ENCODE measurements at regions not wholly inside any gene's neighbourhood (a gene's known extent, or its start where the extent isn't known, plus 50 kb on each side); places are given as distances from the start of the nearest gene placed in this dataset.

GRCh38 chr1:109815809-109816174 is 52.1 kb upstream of the EPS8L3 start:
- Histone ChIP-seq H3K79me2 (ENCODE audit: insufficient read depth, low read length) (no peaks in the 10 kb centered on the region), H4K20me1 (ENCODE audit: insufficient read depth) (no peaks in the 10 kb centered on the region), H3K4me3 (replicated peaks in 1 of 2; ENCODE audit: low read depth in 1 of 2, low read length in 2 of 2) (no peak overlapping the region), H3K27ac (ENCODE audit: low read depth, low read length) (no peak overlapping the region), H3K4me1 (ENCODE audit: control insufficient read depth in 1 of 2, insufficient read depth in 2 of 2, low read length in 2 of 2) (peaks cover 0 to 1% of the 10 kb centered on the region in 2 experiments; a peak in 2 of 4 replicates), H3K9ac (ENCODE audit: low read length) (no peak overlapping the region), H2AFZ (ENCODE audit: low read depth, low read length, poor library complexity, severe bottlenecking) (no peak overlapping the region), H3K4me2 (ENCODE audit: low read length) (no peak overlapping the region), H3K9me3 (ENCODE audit: control insufficient read depth in 1 of 2, insufficient read depth in 1 of 2, low read depth in 1 of 2, low read length in 2 of 2) (peaks cover 0 to 6% of the 10 kb centered on the region in 2 experiments; a peak in 1 of 4 replicates), H3K9me2 (ENCODE audit: insufficient read depth) (no peaks in the 10 kb centered on the region), H3K36me3 (ENCODE audit: control insufficient read depth in 1 of 2, insufficient read depth in 2 of 2, low read length in 2 of 2) (no peaks in the 10 kb centered on the region), H3K27me3 (ENCODE audit: insufficient read depth, low read length) (no peaks in the 10 kb centered on the region)
- no peak for TF ChIP-seq CBX3 (IDR thresholded peaks at IDR 0.05; ENCODE audit: low read depth)
- TF ChIP-seq FOSL1 (IDR thresholded peaks at IDR 0.05; ENCODE audit: low read depth): no peak
- TF ChIP-seq CTCF (IDR thresholded peaks at IDR 0.05 in 2 of 3, conservative IDR thresholded peaks at IDR 0.05 in 1 of 3; ENCODE audit: borderline replicate concordance in 1 of 3, insufficient read depth in 1 of 3, low read depth in 2 of 3, low read length in 2 of 3): no peak
- TF ChIP-seq EZH2phosphoT487 (IDR thresholded peaks at IDR 0.05; ENCODE audit: borderline replicate concordance): no peak
- BruUV-seq (replicated peaks): no TSS peak
- ATAC-seq (no peak), DNase-seq (ENCODE audit: low read depth, low spot score) (no peak)
- RAD21 ChIA-PET (ENCODE audit: low non-redundant PET in 1 of 2, low total read pairs in 2 of 2, uncharacterized antibody in 2 of 2, unreplicated experiment in 2 of 2): no interaction called here
- POLR2A ChIA-PET: no interaction called here
- intact Hi-C loops (cut with micrococcal nuclease): no loop called here
- CTCF ChIA-PET: no interaction called here

- ATAC-seq (no peak), DNase-seq (ENCODE audit: low read depth, low spot score) (no peak)
- Histone ChIP-seq H3K9me2 (ENCODE audit: insufficient read depth) (no peaks in the 10 kb centered on the region), H3K4me2 (ENCODE audit: low read length) (no peak overlapping the region), H3K9me3 (ENCODE audit: control insufficient read depth in 1 of 2, insufficient read depth in 1 of 2, low read depth in 1 of 2, low read length in 2 of 2) (peaks cover 0 to 6% of the 10 kb centered on the region in 2 experiments; a peak in 1 of 4 replicates), H3K27me3 (ENCODE audit: insufficient read depth, low read length) (no peaks in the 10 kb centered on the region), H3K79me2 (ENCODE audit: insufficient read depth, low read length) (no peaks in the 10 kb centered on the region), H3K9ac (ENCODE audit: low read length) (no peak overlapping the region), H3K27ac (ENCODE audit: low read depth, low read length) (no peak overlapping the region), H2AFZ (ENCODE audit: low read depth, low read length, poor library complexity, severe bottlenecking) (no peak overlapping the region), H4K20me1 (ENCODE audit: insufficient read depth) (no peaks in the 10 kb centered on the region), H3K36me3 (ENCODE audit: control insufficient read depth in 1 of 2, insufficient read depth in 2 of 2, low read length in 2 of 2) (no peaks in the 10 kb centered on the region), H3K4me1 (ENCODE audit: control insufficient read depth in 1 of 2, insufficient read depth in 2 of 2, low read length in 2 of 2) (no peaks in the 10 kb centered on the region), H3K4me3 (replicated peaks in 1 of 2; ENCODE audit: low read depth in 1 of 2, low read length in 2 of 2) (no peak overlapping the region)
- TF ChIP-seq CBX3 (IDR thresholded peaks at IDR 0.05; ENCODE audit: low read depth): no peak
- TF ChIP-seq CTCF (IDR thresholded peaks at IDR 0.05 in 2 of 3, conservative IDR thresholded peaks at IDR 0.05 in 1 of 3; ENCODE audit: borderline replicate concordance in 1 of 3, insufficient read depth in 1 of 3, low read depth in 2 of 3, low read length in 2 of 3): no peak
- TF ChIP-seq SIN3A (IDR thresholded peaks at IDR 0.05; ENCODE audit: low read depth): no peak
- no peak for TF ChIP-seq FOSL1 (IDR thresholded peaks at IDR 0.05; ENCODE audit: low read depth)
- TF ChIP-seq EZH2 (IDR thresholded peaks at IDR 0.05): no peak
- no peak for TF ChIP-seq EZH2phosphoT487 (IDR thresholded peaks at IDR 0.05; ENCODE audit: borderline replicate concordance)
- no peak for TF ChIP-seq ZBTB33 (IDR thresholded peaks at IDR 0.05; ENCODE audit: extremely low read depth, insufficient replicate concordance, low read length)
- intact Hi-C loops (cut with micrococcal nuclease): no loop called here
- ChIA-PET POLR2A (interaction anchor here (1.0 kb wide), 1 partner anchor 31 kb away, joined by 3 read pairs; no protein-coding TSS in a partner anchor), RAD21 (ENCODE audit: low non-redundant PET in 1 of 2, low total read pairs in 2 of 2, uncharacterized antibody in 2 of 2, unreplicated experiment in 2 of 2) (no interaction called here), CTCF (no interaction called here)
- no TSS peak for BruUV-seq (replicated peaks)
Measured at GRCh38 chr1:109814993-109815786, 51.5 kb upstream of the EPS8L3 start.

Measured in HCT116 (cell line).